ENCODE measurements at regions not wholly inside any gene's neighbourhood (a gene's known extent, or its start where the extent isn't known, plus 50 kb on each side); places are given as distances from the start of the nearest gene placed in this dataset.

DNA sequence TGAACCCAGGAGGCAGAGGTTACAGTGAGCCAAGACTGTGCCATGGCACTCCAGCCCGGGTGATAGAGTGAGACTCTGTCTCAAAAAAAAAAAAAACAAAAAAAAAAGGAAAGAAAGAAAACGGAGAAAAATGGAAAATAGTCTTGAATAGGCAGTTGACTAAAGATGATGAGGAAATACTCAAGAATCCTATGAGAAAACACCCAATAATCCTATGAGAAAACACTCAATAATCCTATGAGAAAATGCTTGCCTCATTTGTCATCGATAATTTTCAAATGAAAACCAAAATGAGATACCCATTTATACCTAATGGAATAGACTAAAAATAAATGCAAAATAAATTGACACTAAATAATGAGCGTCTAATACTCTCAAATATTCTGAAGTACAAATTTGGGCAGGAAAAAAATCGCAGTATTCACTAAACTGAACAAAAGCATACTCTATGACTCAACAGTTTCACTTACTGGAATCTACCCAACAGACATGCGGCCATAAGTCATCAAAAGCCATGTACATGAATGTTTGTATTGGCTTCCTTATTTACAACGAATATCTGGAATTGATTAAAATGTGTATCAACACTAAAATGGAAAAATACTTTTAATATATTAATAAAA, 733.9 kb upstream of the CHRM3 start:
- Histone ChIP-seq H3K79me2 (ENCODE audit: insufficient read depth, low read length) (no peaks in the 10 kb centered on the region), H3K36me3 (ENCODE audit: insufficient read depth, low read length) (no peaks in the 10 kb centered on the region), H3F3A (ENCODE audit: low read depth) (no peaks in the 10 kb centered on the region), H2AFZ (ENCODE audit: low read length) (no peak overlapping the region), H3K4me2 (ENCODE audit: low read depth, low read length, poor library complexity, severe bottlenecking) (no peak overlapping the region), H3K9me2 (replicated peaks; ENCODE audit: low read depth, low read length) (no peaks in the 10 kb centered on the region), H3K4me3 (ENCODE audit: low read length, poor library complexity, severe bottlenecking) (no peak overlapping the region), H3K9me3 (ENCODE audit: insufficient read depth, low read depth, low read length) (no peaks in the 10 kb centered on the region), H4K20me1 (ENCODE audit: insufficient read depth, low read length, poor library complexity, severe bottlenecking) (no peaks in the 10 kb centered on the region), H3K27me3 (ENCODE audit: insufficient read depth, low read length, poor library complexity, severe bottlenecking) (no peaks in the 10 kb centered on the region), H3K9ac (ENCODE audit: low read depth, low read length, poor library complexity, severe bottlenecking) (no peak overlapping the region), H3K4me1 (ENCODE audit: insufficient read depth, low read length, poor library complexity, severe bottlenecking) (no peaks in the 10 kb centered on the region)
- TF ChIP-seq, protein P1, sequence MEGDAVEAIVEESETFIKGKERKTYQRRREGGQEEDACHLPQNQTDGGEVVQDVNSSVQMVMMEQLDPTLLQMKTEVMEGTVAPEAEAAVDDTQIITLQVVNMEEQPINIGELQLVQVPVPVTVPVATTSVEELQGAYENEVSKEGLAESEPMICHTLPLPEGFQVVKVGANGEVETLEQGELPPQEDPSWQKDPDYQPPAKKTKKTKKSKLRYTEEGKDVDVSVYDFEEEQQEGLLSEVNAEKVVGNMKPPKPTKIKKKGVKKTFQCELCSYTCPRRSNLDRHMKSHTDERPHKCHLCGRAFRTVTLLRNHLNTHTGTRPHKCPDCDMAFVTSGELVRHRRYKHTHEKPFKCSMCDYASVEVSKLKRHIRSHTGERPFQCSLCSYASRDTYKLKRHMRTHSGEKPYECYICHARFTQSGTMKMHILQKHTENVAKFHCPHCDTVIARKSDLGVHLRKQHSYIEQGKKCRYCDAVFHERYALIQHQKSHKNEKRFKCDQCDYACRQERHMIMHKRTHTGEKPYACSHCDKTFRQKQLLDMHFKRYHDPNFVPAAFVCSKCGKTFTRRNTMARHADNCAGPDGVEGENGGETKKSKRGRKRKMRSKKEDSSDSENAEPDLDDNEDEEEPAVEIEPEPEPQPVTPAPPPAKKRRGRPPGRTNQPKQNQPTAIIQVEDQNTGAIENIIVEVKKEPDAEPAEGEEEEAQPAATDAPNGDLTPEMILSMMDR (conservative IDR thresholded peaks at IDR 0.05; ENCODE audit: low read length): no peak
- TF ChIP-seq EZH2phosphoT487 (IDR thresholded peaks at IDR 0.05; ENCODE audit: borderline replicate concordance): no peak

DNA sequence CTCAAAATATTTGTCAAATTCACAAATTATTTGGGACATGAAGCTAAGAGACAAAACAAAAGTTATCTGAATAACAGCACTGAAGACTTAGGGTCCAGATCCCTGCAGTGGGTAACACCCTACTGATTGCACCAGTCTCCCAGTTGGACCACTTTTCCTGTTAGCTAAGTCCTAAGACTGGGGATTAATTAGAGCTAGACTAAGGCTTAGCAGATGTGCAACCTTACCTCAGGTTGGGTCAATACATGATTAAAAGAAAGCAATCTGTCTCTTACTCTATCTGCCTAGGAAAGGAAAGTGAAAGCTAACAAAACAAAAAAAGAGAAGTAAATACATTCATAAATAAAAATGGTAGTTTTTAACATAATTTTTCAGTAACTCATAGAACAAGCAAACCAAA, 737.2 kb upstream of the CHRM3 start:
- Histone ChIP-seq H3K36me3 (ENCODE audit: insufficient read depth, low read length) (no peaks in the 10 kb centered on the region), H3K79me2 (ENCODE audit: insufficient read depth, low read length) (no peaks in the 10 kb centered on the region), H3K9me2 (replicated peaks; ENCODE audit: low read depth, low read length) (no peaks in the 10 kb centered on the region), H3F3A (ENCODE audit: low read depth) (no peaks in the 10 kb centered on the region), H3K27me3 (ENCODE audit: insufficient read depth, low read length, poor library complexity, severe bottlenecking) (no peaks in the 10 kb centered on the region), H3K4me1 (ENCODE audit: insufficient read depth, low read length, poor library complexity, severe bottlenecking) (no peaks in the 10 kb centered on the region), H4K20me1 (ENCODE audit: insufficient read depth, low read length, poor library complexity, severe bottlenecking) (no peaks in the 10 kb centered on the region), H3K9ac (ENCODE audit: low read depth, low read length, poor library complexity, severe bottlenecking) (no peak overlapping the region), H2AFZ (ENCODE audit: low read length) (no peak overlapping the region), H3K9me3 (ENCODE audit: insufficient read depth, low read depth, low read length) (no peaks in the 10 kb centered on the region), H3K4me2 (ENCODE audit: low read depth, low read length, poor library complexity, severe bottlenecking) (no peak overlapping the region), H3K4me3 (ENCODE audit: low read length, poor library complexity, severe bottlenecking) (no peak overlapping the region)
- TF ChIP-seq EZH2phosphoT487 (IDR thresholded peaks at IDR 0.05; ENCODE audit: borderline replicate concordance): no peak
- TF ChIP-seq, protein P1 (conservative IDR thresholded peaks at IDR 0.05; ENCODE audit: low read length): no peak

DNA sequence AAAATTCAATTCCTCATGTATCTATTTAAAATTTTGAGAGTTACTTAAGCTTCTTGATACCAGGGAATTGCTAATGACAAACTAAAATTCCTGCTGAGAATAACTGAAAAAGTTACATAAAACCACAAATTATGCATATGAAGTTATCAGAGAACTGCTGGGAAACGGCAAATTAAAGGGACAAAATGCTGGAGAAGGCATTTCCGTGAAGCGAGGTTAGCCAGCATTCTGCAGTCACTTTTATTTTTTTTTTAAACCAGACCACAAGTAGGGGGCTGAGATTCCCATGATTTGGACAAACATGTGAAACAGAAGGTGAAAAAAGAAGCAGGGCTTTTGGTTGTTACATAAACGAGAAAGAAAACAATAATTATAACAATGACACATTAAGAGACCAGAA, 737.6 kb upstream of the CHRM3 start:
- H3K4me3 ChIP-seq (ENCODE audit: low read length, poor library complexity, severe bottlenecking): no peak overlapping the region
- H3K9me2 ChIP-seq (replicated peaks; ENCODE audit: low read depth, low read length): no peaks in the 10 kb centered on the region
- H3K27me3 ChIP-seq (ENCODE audit: insufficient read depth, low read length, poor library complexity, severe bottlenecking): no peaks in the 10 kb centered on the region
- no peaks in the 10 kb centered on the region for H3K4me1 ChIP-seq (ENCODE audit: insufficient read depth, low read length, poor library complexity, severe bottlenecking)
- H3K9ac ChIP-seq (ENCODE audit: low read depth, low read length, poor library complexity, severe bottlenecking): no peak overlapping the region
- no peak overlapping the region for H2AFZ ChIP-seq (ENCODE audit: low read length)
- H3K36me3 ChIP-seq (ENCODE audit: insufficient read depth, low read length): no peaks in the 10 kb centered on the region
- no peaks in the 10 kb centered on the region for H3K79me2 ChIP-seq (ENCODE audit: insufficient read depth, low read length)
- no peaks in the 10 kb centered on the region for H3K9me3 ChIP-seq (ENCODE audit: insufficient read depth, low read depth, low read length)
- H3K4me2 ChIP-seq (ENCODE audit: low read depth, low read length, poor library complexity, severe bottlenecking): no peak overlapping the region
- H3F3A ChIP-seq (ENCODE audit: low read depth): no peaks in the 10 kb centered on the region
- no peaks in the 10 kb centered on the region for H4K20me1 ChIP-seq (ENCODE audit: insufficient read depth, low read length, poor library complexity, severe bottlenecking)
- TF ChIP-seq, protein P1 (conservative IDR thresholded peaks at IDR 0.05; ENCODE audit: low read length): no peak
- TF ChIP-seq EZH2phosphoT487 (IDR thresholded peaks at IDR 0.05; ENCODE audit: borderline replicate concordance): no peak
